SK-N-SH (cell line): ENCODE measurements at regions not wholly inside any gene's neighbourhood (a gene's known extent, or its start where the extent isn't known, plus 50 kb on each side); places are given as distances from the start of the nearest gene placed in this dataset.

Experiments used
- CTCF ChIA-PET: fragments of 300-600, 350-600 bp; formaldehyde crosslinking; extraction: SDS; loops from one replicate; lab custom pipeline; 2021; lab: Yijun Ruan, JAX
- POLR2A ChIA-PET: fragments of 350-600 bp; sonication (Branson Sonifier 250); formaldehyde crosslinking; extraction: SDS; loops from one replicate; lab custom pipeline; 2020; ENCODE audit warnings: antibody characterized with exemption, inconsistent platforms; lab: Yijun Ruan, JAX
- DNase-seq: peaks from one replicate; pipeline ENCODE4 v3.0.0; 2012
- H2AFZ ChIP-seq: fragments of 200-600 bp; sonication (generic); 2 replicates; pipeline ENCODE4 v1.8.1; 2016; ENCODE audit warnings: antibody characterized with exemption, mild to moderate bottlenecking, low read depth
- H3F3A ChIP-seq: fragments of 200-600 bp; sonication (generic); replicated peaks from 2 replicates; pipeline ENCODE3; 2016; ENCODE audit warnings: antibody characterized with exemption, mild to moderate bottlenecking; ENCODE audit not compliant: insufficient read depth
- H3K27ac ChIP-seq, 2 experiments: fragments of 200-500 bp in 1 of 2; fragments of 200-600 bp in 1 of 2; sonication (Bioruptor generic) in 1 of 2; sonication (generic), shearing (Covaris generic) in 1 of 2; 2 replicates each; pipeline versions ENCODE4 v1.5.1 to v1.6.1; 2014 to 2016; ENCODE audit warnings: low read depth in 2 of 2, inconsistent platforms in 1 of 2, low read length in 1 of 2, mild to moderate bottlenecking in 1 of 2, mixed read lengths in 1 of 2
- H3K27me3 ChIP-seq: fragments of 200-600 bp; sonication (generic), shearing (Covaris generic); 2 replicates; pipeline ENCODE4 v1.6.1; 2016; ENCODE audit warnings: mixed run types; ENCODE audit not compliant: insufficient read depth
- H3K36me3 ChIP-seq, 2 experiments: fragments of 200-500 bp in 1 of 2; fragments of 200-600 bp in 1 of 2; sonication (Bioruptor generic) in 1 of 2; sonication (generic) in 1 of 2; replicated peaks in 1 of 2; 2 replicates each; pipeline versions ENCODE3 to v1.5.1; 2014 to 2016; ENCODE audit warnings: low read length in 1 of 2, mild to moderate bottlenecking in 1 of 2; ENCODE audit not compliant: insufficient read depth in 2 of 2, control insufficient read depth in 1 of 2
- H3K4me1 ChIP-seq, 2 experiments: fragments of 200-500 bp in 1 of 2; fragments of 200-600 bp in 1 of 2; sonication (Bioruptor generic) in 1 of 2; sonication (generic), shearing (Covaris generic) in 1 of 2; 2 replicates each; pipeline versions ENCODE4 v1.5.1 to v1.6.1; 2014 to 2016; ENCODE audit warnings: low read depth in 1 of 2, low read length in 1 of 2, mixed run types in 1 of 2; ENCODE audit not compliant: insufficient read depth in 2 of 2, control insufficient read depth in 1 of 2
- H3K4me2 ChIP-seq: fragments of 200-600 bp; sonication (generic), shearing (Covaris generic); 2 replicates; pipeline ENCODE4 v1.6.1; 2017; ENCODE audit warnings: mixed run types
- H3K4me3 ChIP-seq, 2 experiments: fragments of 200-500 bp in 1 of 2; fragments of 200-600 bp in 1 of 2; sonication (Bioruptor generic) in 1 of 2; sonication (generic), shearing (Covaris generic) in 1 of 2; 2 replicates each; pipeline versions ENCODE4 v1.5.1 to v1.8.1; 2014 to 2016; ENCODE audit warnings: low read depth in 2 of 2, inconsistent platforms in 1 of 2, low read length in 1 of 2, mild to moderate bottlenecking in 1 of 2, mixed read lengths in 1 of 2, moderate library complexity in 1 of 2
- H3K79me2 ChIP-seq: fragments of 200-600 bp; sonication (generic); 2 replicates; pipeline ENCODE4 v1.8.1; 2017; ENCODE audit warnings: mild to moderate bottlenecking; ENCODE audit not compliant: insufficient read depth
- H3K9ac ChIP-seq: fragments of 200-600 bp; sonication (generic); 2 replicates; pipeline ENCODE4 v1.6.1; 2017; ENCODE audit warnings: mixed run types
- H3K9me2 ChIP-seq: fragments of 200-600 bp; sonication (generic); 2 replicates; pipeline ENCODE4 v1.6.1; 2017; ENCODE audit warnings: mixed run types
- H3K9me3 ChIP-seq: fragments of 200-600 bp; sonication (generic); 2 replicates; pipeline ENCODE4 v1.6.1; 2017; ENCODE audit warnings: mixed run types, mild to moderate bottlenecking, moderate library complexity
- H4K20me1 ChIP-seq: fragments of 200-600 bp; sonication (generic); 2 replicates; pipeline ENCODE4 v1.6.1; 2017; ENCODE audit warnings: mild to moderate bottlenecking, mixed run types; ENCODE audit not compliant: insufficient read depth
- ELF1 ChIP-seq: IDR thresholded peaks from 2 replicates; pipeline ENCODE4 v1.4.0; 2012
- EZH2phosphoT487 ChIP-seq: fragments of 200-600 bp; sonication (generic); IDR thresholded peaks from 2 replicates; pipeline ENCODE4 v1.6.1; 2017; ENCODE audit warnings: low read depth, mixed run types, mild to moderate bottlenecking, antibody characterized with exemption, moderate library complexity, borderline replicate concordance
- FOSL2 ChIP-seq: IDR thresholded peaks from 2 replicates; pipeline ENCODE4 v1.4.0; 2012; ENCODE audit warnings: low read depth, mild to moderate bottlenecking, moderate library complexity, borderline replicate concordance
- FOXJ3 ChIP-seq: sonication (generic); formaldehyde crosslinking; IDR thresholded peaks from 2 replicates; pipeline ENCODE4 v1.5.1; 2020; ENCODE audit warnings: mild to moderate bottlenecking, missing genetic modification reagents
- FOXM1 ChIP-seq: IDR thresholded peaks from 2 replicates; pipeline ENCODE4 v1.4.0; 2012; ENCODE audit warnings: low read depth, mild to moderate bottlenecking
- GABPA ChIP-seq: IDR thresholded peaks from 2 replicates; pipeline ENCODE4 v1.4.0; 2012; ENCODE audit warnings: low read depth, mild to moderate bottlenecking
- GATA2 ChIP-seq: sonication (generic); formaldehyde crosslinking; IDR thresholded peaks from 2 replicates; pipeline ENCODE4 v1.5.0; 2020; ENCODE audit warnings: mild to moderate bottlenecking, missing genetic modification reagents
- JUND ChIP-seq: IDR thresholded peaks from 2 replicates; pipeline ENCODE4 v1.4.0; 2012
- MEF2A ChIP-seq: IDR thresholded peaks from 2 replicates; pipeline ENCODE4 v1.4.0; 2012; ENCODE audit warnings: low read depth, borderline replicate concordance
- MXI1 ChIP-seq: IDR thresholded peaks from 2 replicates; pipeline ENCODE4 v1.6.1; 2012; ENCODE audit warnings: mild to moderate bottlenecking, low read depth, low read length, improper control_type of control experiment
- POLR2AphosphoS5 ChIP-seq: IDR thresholded peaks from 2 replicates; pipeline ENCODE4 v1.6.1; 2012; ENCODE audit warnings: low read depth, low read length
- RXRA ChIP-seq: IDR thresholded peaks from 2 replicates; pipeline ENCODE4 v1.4.0; 2012; ENCODE audit warnings: low read depth, mild to moderate bottlenecking, borderline replicate concordance
- TEAD4 ChIP-seq: IDR thresholded peaks from 2 replicates; pipeline ENCODE4 v1.4.0; 2012; ENCODE audit warnings: mild to moderate bottlenecking, borderline replicate concordance; ENCODE audit not compliant: insufficient read depth
- YY1 ChIP-seq: IDR thresholded peaks from 2 replicates; pipeline ENCODE4 v1.4.0; 2012; ENCODE audit warnings: low read depth, mild to moderate bottlenecking
- WGBS: methylation state at CpG from one replicate; pipeline ENCODE4 v1.1.6; 2017; ENCODE audit warnings: low lambda C conversion rate; 5-methylcytosine and 5-hydroxymethylcytosine counted together
- TF ChIP-seq, protein P1 (sequence below): IDR thresholded peaks from 2 replicates; pipeline ENCODE4; 2012
- TF ChIP-seq, protein P2 (sequence below): IDR thresholded peaks from 2 replicates; pipeline ENCODE4 v1.4.0; 2012; ENCODE audit warnings: low read depth
- TF ChIP-seq, protein P3 (sequence below): IDR thresholded peaks from 2 replicates; pipeline ENCODE4 v1.6.1; 2012; ENCODE audit warnings: mild to moderate bottlenecking, low read depth, low read length, moderate library complexity
- TF ChIP-seq, protein P4 (sequence below): fragments of 150-350 bp; IDR thresholded peaks from 2 replicates; pipeline ENCODE4 v1.6.1; 2016; ENCODE audit warnings: mild to moderate bottlenecking, low read depth, low read length
- TF ChIP-seq, protein P5 (sequence below): IDR thresholded peaks from 2 replicates; pipeline ENCODE4 v1.4.0; 2012; ENCODE audit warnings: low read depth, borderline replicate concordance
- TF ChIP-seq, protein P6 (sequence below): IDR thresholded peaks from 2 replicates; pipeline ENCODE4 v1.4.0; 2012; ENCODE audit warnings: low read depth, borderline replicate concordance

DNA sequence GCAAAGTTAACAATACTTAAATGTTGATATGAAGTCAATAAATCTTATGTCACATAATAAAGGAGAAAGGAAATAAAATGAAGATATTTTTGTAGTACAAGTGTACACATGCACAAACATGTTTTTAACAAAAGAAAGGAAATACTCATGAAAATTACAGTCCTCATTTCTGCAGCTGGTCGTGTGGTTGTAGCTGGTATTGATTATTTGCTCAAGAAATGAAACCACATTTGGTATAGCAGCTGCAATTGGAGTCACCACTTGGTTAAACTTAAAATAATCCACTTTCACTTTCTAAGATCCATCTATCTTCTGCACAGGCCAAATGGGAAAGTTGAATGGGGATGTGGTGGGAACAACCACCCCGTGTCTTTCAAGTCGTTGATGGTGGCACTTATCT lies 580.5 kb upstream of the NRXN1 start:
- H2AFZ ChIP-seq: no peak overlapping the region
- H3K36me3 ChIP-seq: no peaks in the 10 kb centered on the region
- H3K4me2 ChIP-seq: no peak overlapping the region
- H3K27me3 ChIP-seq: no peaks in the 10 kb centered on the region
- no peak overlapping the region for H3K9ac ChIP-seq
- no peaks in the 10 kb centered on the region; the same call in 1 of the 2 replicates for H3K9me3 ChIP-seq
- no peaks in the 10 kb centered on the region for H3K79me2 ChIP-seq
- no peaks in the 10 kb centered on the region for H4K20me1 ChIP-seq
- H3K27ac ChIP-seq: no peak overlapping the region
- ChIA-PET POLR2A (no interaction called here), CTCF (no interaction called here)
- H3K9me2 ChIP-seq: no peaks in the 10 kb centered on the region
- no peaks in the 10 kb centered on the region for H3F3A ChIP-seq
- no peak overlapping the region for H3K4me3 ChIP-seq
- WGBS: 20% methylated on average over 3 of the region's 3 CpGs
- DNase-seq: no peak
- TF ChIP-seq, protein P1, sequence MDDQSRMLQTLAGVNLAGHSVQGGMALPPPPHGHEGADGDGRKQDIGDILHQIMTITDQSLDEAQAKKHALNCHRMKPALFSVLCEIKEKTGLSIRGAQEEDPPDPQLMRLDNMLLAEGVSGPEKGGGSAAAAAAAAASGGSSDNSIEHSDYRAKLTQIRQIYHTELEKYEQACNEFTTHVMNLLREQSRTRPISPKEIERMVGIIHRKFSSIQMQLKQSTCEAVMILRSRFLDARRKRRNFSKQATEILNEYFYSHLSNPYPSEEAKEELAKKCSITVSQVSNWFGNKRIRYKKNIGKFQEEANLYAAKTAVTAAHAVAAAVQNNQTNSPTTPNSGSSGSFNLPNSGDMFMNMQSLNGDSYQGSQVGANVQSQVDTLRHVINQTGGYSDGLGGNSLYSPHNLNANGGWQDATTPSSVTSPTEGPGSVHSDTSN: no peak
- TF ChIP-seq, protein P2, sequence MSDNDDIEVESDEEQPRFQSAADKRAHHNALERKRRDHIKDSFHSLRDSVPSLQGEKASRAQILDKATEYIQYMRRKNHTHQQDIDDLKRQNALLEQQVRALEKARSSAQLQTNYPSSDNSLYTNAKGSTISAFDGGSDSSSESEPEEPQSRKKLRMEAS: no peak
- TF ChIP-seq GABPA (no peak), FOXJ3 (CRISPR knock-in tag) (no peak), GATA2 (CRISPR knock-in tag) (no peak), ELF1 (no peak), FOSL2 (no peak), YY1 (no peak), EZH2phosphoT487 (no peak), JUND (no peak), POLR2AphosphoS5 (no peak), MXI1 (no peak), FOXM1 (no peak), RXRA (no peak), TEAD4 (no peak), MEF2A (no peak)
- TF ChIP-seq, protein P3, sequence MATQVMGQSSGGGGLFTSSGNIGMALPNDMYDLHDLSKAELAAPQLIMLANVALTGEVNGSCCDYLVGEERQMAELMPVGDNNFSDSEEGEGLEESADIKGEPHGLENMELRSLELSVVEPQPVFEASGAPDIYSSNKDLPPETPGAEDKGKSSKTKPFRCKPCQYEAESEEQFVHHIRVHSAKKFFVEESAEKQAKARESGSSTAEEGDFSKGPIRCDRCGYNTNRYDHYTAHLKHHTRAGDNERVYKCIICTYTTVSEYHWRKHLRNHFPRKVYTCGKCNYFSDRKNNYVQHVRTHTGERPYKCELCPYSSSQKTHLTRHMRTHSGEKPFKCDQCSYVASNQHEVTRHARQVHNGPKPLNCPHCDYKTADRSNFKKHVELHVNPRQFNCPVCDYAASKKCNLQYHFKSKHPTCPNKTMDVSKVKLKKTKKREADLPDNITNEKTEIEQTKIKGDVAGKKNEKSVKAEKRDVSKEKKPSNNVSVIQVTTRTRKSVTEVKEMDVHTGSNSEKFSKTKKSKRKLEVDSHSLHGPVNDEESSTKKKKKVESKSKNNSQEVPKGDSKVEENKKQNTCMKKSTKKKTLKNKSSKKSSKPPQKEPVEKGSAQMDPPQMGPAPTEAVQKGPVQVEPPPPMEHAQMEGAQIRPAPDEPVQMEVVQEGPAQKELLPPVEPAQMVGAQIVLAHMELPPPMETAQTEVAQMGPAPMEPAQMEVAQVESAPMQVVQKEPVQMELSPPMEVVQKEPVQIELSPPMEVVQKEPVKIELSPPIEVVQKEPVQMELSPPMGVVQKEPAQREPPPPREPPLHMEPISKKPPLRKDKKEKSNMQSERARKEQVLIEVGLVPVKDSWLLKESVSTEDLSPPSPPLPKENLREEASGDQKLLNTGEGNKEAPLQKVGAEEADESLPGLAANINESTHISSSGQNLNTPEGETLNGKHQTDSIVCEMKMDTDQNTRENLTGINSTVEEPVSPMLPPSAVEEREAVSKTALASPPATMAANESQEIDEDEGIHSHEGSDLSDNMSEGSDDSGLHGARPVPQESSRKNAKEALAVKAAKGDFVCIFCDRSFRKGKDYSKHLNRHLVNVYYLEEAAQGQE: no peak
- TF ChIP-seq, protein P4, sequence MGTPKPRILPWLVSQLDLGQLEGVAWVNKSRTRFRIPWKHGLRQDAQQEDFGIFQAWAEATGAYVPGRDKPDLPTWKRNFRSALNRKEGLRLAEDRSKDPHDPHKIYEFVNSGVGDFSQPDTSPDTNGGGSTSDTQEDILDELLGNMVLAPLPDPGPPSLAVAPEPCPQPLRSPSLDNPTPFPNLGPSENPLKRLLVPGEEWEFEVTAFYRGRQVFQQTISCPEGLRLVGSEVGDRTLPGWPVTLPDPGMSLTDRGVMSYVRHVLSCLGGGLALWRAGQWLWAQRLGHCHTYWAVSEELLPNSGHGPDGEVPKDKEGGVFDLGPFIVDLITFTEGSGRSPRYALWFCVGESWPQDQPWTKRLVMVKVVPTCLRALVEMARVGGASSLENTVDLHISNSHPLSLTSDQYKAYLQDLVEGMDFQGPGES: no peak
- TF ChIP-seq, protein P5, sequence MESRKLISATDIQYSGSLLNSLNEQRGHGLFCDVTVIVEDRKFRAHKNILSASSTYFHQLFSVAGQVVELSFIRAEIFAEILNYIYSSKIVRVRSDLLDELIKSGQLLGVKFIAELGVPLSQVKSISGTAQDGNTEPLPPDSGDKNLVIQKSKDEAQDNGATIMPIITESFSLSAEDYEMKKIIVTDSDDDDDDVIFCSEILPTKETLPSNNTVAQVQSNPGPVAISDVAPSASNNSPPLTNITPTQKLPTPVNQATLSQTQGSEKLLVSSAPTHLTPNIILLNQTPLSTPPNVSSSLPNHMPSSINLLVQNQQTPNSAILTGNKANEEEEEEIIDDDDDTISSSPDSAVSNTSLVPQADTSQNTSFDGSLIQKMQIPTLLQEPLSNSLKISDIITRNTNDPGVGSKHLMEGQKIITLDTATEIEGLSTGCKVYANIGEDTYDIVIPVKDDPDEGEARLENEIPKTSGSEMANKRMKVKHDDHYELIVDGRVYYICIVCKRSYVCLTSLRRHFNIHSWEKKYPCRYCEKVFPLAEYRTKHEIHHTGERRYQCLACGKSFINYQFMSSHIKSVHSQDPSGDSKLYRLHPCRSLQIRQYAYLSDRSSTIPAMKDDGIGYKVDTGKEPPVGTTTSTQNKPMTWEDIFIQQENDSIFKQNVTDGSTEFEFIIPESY: no peak
- TF ChIP-seq, protein P6, sequence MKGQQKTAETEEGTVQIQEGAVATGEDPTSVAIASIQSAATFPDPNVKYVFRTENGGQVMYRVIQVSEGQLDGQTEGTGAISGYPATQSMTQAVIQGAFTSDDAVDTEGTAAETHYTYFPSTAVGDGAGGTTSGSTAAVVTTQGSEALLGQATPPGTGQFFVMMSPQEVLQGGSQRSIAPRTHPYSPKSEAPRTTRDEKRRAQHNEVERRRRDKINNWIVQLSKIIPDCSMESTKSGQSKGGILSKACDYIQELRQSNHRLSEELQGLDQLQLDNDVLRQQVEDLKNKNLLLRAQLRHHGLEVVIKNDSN: no peak
- H3K4me1 ChIP-seq: no peaks in the 10 kb centered on the region
